Fibroblast of lung (primary cell): ENCODE measurements at regions not wholly inside any gene's neighbourhood (a gene's known extent, or its start where the extent isn't known, plus 50 kb on each side); places are given as distances from the start of the nearest gene placed in this dataset.

Experiments used
- EZH2 ChIP-seq: IDR thresholded peaks from 2 replicates; pipeline ENCODE4 v1.5.1; 2012; ENCODE audit warnings: low read length, control low read depth, mild to moderate bottlenecking; ENCODE audit errors: missing control alignments
- TF ChIP-seq, protein P1 (sequence below), 2 donors: IDR thresholded peaks in 1 of 2; conservative IDR thresholded peaks in 1 of 2; 1 replicate in 1 of 2; 2 replicates in 1 of 2; pipeline ENCODE4 v1.5.1; 2011 to 2012; ENCODE audit warnings: low read length in 2 of 2, control low read depth in 1 of 2, inconsistent platforms in 1 of 2, low read depth in 1 of 2, mild to moderate bottlenecking in 1 of 2

DNA sequence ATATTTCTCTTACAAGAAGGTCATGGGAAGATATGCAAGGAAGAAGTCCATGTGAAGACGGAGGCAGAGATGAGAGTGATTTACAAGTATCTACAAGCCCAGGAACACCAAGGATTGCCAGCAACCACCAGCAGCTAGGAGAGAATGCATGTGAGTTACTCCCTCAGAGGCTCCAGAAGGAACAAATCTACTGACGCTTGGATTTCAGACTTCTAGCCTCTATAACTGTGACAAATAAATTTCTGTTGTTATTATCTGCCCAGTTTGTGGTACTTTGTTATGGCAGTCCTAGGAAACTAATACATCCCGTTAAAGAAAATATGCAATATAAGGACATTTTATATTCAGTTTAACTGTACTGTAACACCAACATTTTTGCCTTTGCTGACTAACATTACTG is 283.9 kb downstream of the BCHE start:
- TF ChIP-seq, protein P1, sequence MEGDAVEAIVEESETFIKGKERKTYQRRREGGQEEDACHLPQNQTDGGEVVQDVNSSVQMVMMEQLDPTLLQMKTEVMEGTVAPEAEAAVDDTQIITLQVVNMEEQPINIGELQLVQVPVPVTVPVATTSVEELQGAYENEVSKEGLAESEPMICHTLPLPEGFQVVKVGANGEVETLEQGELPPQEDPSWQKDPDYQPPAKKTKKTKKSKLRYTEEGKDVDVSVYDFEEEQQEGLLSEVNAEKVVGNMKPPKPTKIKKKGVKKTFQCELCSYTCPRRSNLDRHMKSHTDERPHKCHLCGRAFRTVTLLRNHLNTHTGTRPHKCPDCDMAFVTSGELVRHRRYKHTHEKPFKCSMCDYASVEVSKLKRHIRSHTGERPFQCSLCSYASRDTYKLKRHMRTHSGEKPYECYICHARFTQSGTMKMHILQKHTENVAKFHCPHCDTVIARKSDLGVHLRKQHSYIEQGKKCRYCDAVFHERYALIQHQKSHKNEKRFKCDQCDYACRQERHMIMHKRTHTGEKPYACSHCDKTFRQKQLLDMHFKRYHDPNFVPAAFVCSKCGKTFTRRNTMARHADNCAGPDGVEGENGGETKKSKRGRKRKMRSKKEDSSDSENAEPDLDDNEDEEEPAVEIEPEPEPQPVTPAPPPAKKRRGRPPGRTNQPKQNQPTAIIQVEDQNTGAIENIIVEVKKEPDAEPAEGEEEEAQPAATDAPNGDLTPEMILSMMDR (conservative IDR thresholded peaks at IDR 0.05 in 1 of 2, IDR thresholded peaks at IDR 0.05 in 1 of 2; ENCODE audit: low read depth in 1 of 2, low read length in 2 of 2) = no peak
- no peak for TF ChIP-seq EZH2
